K562 (cell line): ENCODE measurements at regions not wholly inside any gene's neighbourhood (a gene's known extent, or its start where the extent isn't known, plus 50 kb on each side); places are given as distances from the start of the nearest gene placed in this dataset.

Experiments
- ATAC-seq: fragments of 200-7000 bp; cut with Tn5 transposase; 3 replicates; pipeline ENCODE4 v1.9.1; 2020; ENCODE audit warnings: moderate library complexity
- BruUV-seq: library from RNA; stranded (reverse); fragments of 400-500 nt; replicated peaks from 2 replicates; lab custom pipeline; 2021; lab: Mats Ljungman, UMichigan
- CTCF ChIA-PET: fragments of 300-600 bp; formaldehyde crosslinking; extraction: SDS; loops from one replicate; lab custom pipeline; 2021; ENCODE audit warnings: low intra/inter-chr PET ratio; lab: Yijun Ruan, JAX
- POLR2A ChIA-PET: fragments of 300-600, 350-650 bp; sonication (Branson Sonifier 250); formaldehyde crosslinking; extraction: SDS; loops from one replicate; lab custom pipeline; 2021; ENCODE audit warnings: antibody characterized with exemption, inconsistent platforms; lab: Yijun Ruan, JAX
- DNase-seq, 4 experiments: peaks; one replicate each; pipeline versions ENCODE4 v3.0.0 to v3.0.0-alpha.2; 2011 to 2018; ENCODE audit warnings: low spot score in 3 of 4, mixed read lengths in 3 of 4; ENCODE audit errors: extremely low read depth in 1 of 4
- FAIRE-seq: peaks from 2 replicates; lab custom pipeline; 2011; peaks lifted over from hg19 to GRCh38; lab: Jason Lieb, UNC
- H2AFZ ChIP-seq: 2 replicates; pipeline ENCODE4 v1.6.0; 2011; ENCODE audit warnings: low read depth, low read length, control low read depth, inconsistent platforms
- H3K27ac ChIP-seq: fragments of 200-600 bp; 3 replicates; pipeline ENCODE4 v1.8.0; 2011; ENCODE audit warnings: low read depth, mild to moderate bottlenecking, control low read depth, inconsistent platforms, low read length, moderate library complexity, mixed read lengths; ENCODE audit errors: extremely low read depth
- H3K27me3 ChIP-seq, 2 experiments: fragments of 300-600 bp in 1 of 2; 2 replicates in 1 of 2; 3 replicates in 1 of 2; pipeline versions ENCODE4 v1.6.0 to v1.8.0; 2011; ENCODE audit warnings: inconsistent platforms in 2 of 2, low read length in 2 of 2, mild to moderate bottlenecking in 1 of 2, mixed read lengths in 1 of 2, moderate library complexity in 1 of 2; ENCODE audit not compliant: control insufficient read depth in 2 of 2, insufficient read depth in 2 of 2
- H3K36me3 ChIP-seq: fragments of 300-600 bp; 3 replicates; pipeline ENCODE4 v1.8.0; 2011; ENCODE audit warnings: mild to moderate bottlenecking, low read length, inconsistent platforms; ENCODE audit not compliant: control insufficient read depth, insufficient read depth
- H3K4me1 ChIP-seq, 2 experiments: fragments of 200-600 bp in 1 of 2; replicated peaks in 1 of 2; 2 replicates in 1 of 2; 3 replicates in 1 of 2; pipeline versions ENCODE4 v1.5.1 to v1.8.0; 2011; ENCODE audit warnings: inconsistent platforms in 2 of 2, low read length in 2 of 2, mild to moderate bottlenecking in 1 of 2, mixed read lengths in 1 of 2, moderate library complexity in 1 of 2; ENCODE audit not compliant: control insufficient read depth in 2 of 2, insufficient read depth in 2 of 2
- H3K4me2 ChIP-seq: 2 replicates; pipeline ENCODE4 v1.6.1; 2011; ENCODE audit warnings: low read length, control low read depth, inconsistent platforms, mixed read lengths; ENCODE audit not compliant: insufficient read depth
- H3K4me3 ChIP-seq: fragments of 200-600 bp; sonication (generic), shearing (Covaris generic); 2 replicates; pipeline ENCODE4 v1.5.1; 2016; ENCODE audit warnings: control low read depth, inconsistent platforms
- H3K79me2 ChIP-seq: fragments of 200-600 bp; 3 replicates; pipeline ENCODE4 v1.8.0; 2011; ENCODE audit warnings: low read length, inconsistent platforms; ENCODE audit not compliant: control insufficient read depth, insufficient read depth
- H3K9ac ChIP-seq, 2 experiments: 2 replicates each; pipeline versions ENCODE4 v1.6.0 to v1.6.1; 2011; ENCODE audit warnings: low read depth in 2 of 2, low read length in 2 of 2, control low read depth in 1 of 2, inconsistent platforms in 1 of 2, mild to moderate bottlenecking in 1 of 2, mixed read lengths in 1 of 2; ENCODE audit not compliant: insufficient read depth in 1 of 2
- H3K9me1 ChIP-seq: one replicate; pipeline ENCODE4 v1.6.0; 2011; ENCODE audit warnings: inconsistent platforms, mild to moderate bottlenecking, low read length, moderate library complexity; ENCODE audit not compliant: control insufficient read depth, insufficient read depth
- H3K9me3 ChIP-seq: replicated peaks from 2 replicates; pipeline ENCODE4 v1.5.1; 2011; ENCODE audit warnings: low read depth, low read length, inconsistent platforms; ENCODE audit not compliant: control insufficient read depth, insufficient read depth
- H4K20me1 ChIP-seq: replicated peaks from 2 replicates; pipeline ENCODE4 v1.6.1; 2011; ENCODE audit warnings: low read length, inconsistent platforms, mixed read lengths; ENCODE audit not compliant: control insufficient read depth, insufficient read depth
- BMI1 ChIP-seq: fragments of 150-350 bp; IDR thresholded peaks from 2 replicates; pipeline ENCODE4 v1.6.1; 2014; ENCODE audit warnings: low read length
- CTCF ChIP-seq, 3 experiments: IDR thresholded peaks in 2 of 3; conservative IDR thresholded peaks in 1 of 3; 2 replicates each; pipeline ENCODE4 v1.5.1; 2011 to 2012; ENCODE audit warnings: low read length in 3 of 3, mild to moderate bottlenecking in 3 of 3, control low read depth in 2 of 3, improper control_type of control experiment in 1 of 3, inconsistent platforms in 1 of 3, low read depth in 1 of 3, mixed read lengths in 1 of 3, moderate library complexity in 1 of 3; ENCODE audit not compliant: insufficient read depth in 2 of 3
- EHMT2 ChIP-seq: fragments of 450-650 bp; IDR thresholded peaks from 2 replicates; pipeline ENCODE4 v1.6.1; 2018; ENCODE audit warnings: antibody characterized with exemption
- PHB2 ChIP-seq: fragments of 450-650 bp; IDR thresholded peaks from 2 replicates; pipeline ENCODE4 v1.6.1; 2017; ENCODE audit warnings: low read depth
- SAFB2 ChIP-seq: fragments of 200-400 bp; formaldehyde crosslinking; IDR thresholded peaks from 2 replicates; pipeline ENCODE4 v1.6.1; 2018; ENCODE audit warnings: borderline replicate concordance, low read length, low read depth, moderate library complexity; ENCODE audit not compliant: severe bottlenecking
- YY1 ChIP-seq, 3 experiments: IDR thresholded peaks; 2 replicates each; pipeline ENCODE4 v1.6.1; 2011; ENCODE audit warnings: low read length in 2 of 3, mild to moderate bottlenecking in 2 of 3, moderate library complexity in 2 of 3, borderline replicate concordance in 1 of 3, control low read depth in 1 of 3, low read depth in 1 of 3; ENCODE audit not compliant: insufficient read depth in 3 of 3, insufficient replicate concordance in 2 of 3, control insufficient read depth in 1 of 3, insufficient read length in 1 of 3; ENCODE audit errors: extremely low read depth in 1 of 3
- ZBTB33 ChIP-seq: sonication (generic); formaldehyde crosslinking; IDR thresholded peaks from 2 replicates; pipeline ENCODE4 v1.8.1; 2023; ENCODE audit warnings: mild to moderate bottlenecking, missing genetic modification reagents
- ZBTB43 ChIP-seq: sonication (generic); formaldehyde crosslinking; IDR thresholded peaks from 2 replicates; pipeline ENCODE4 v1.8.0; 2023; ENCODE audit warnings: mild to moderate bottlenecking, missing genetic modification reagents
- whole genome bisulfite sequencing: fragments of 100-300 bp; shearing (Covaris generic); methylation state at CpG from one replicate; pipeline ENCODE4 v1.1.6; 2016; ENCODE audit warnings: low coverage, mixed read lengths; ENCODE audit not compliant: insufficient coverage; ENCODE audit errors: missing lambda C conversion rate; 5-methylcytosine and 5-hydroxymethylcytosine counted together
- in situ Hi-C: fragments of 300-500 bp; cut with MboI; formaldehyde crosslinking; loops from 4 replicates; pipeline ENCODE4 v1.15.0; 2018; ENCODE audit warnings: inconsistent platforms, mixed read lengths
- intact Hi-C: fragments of 100-400 bp; cut with micrococcal nuclease; formaldehyde crosslinking; loops from 2 replicates; pipeline ENCODE4 v1.14.2; 2022

GRCh38 chr3:182006431-182006830 lies 294.7 kb downstream of the SOX2 start:
- in situ Hi-C loops: no loop called here
- no TSS peak for BruUV-seq
- FAIRE-seq: no peak

More at GRCh38 chr3:182006431-182006830, 294.7 kb downstream of the SOX2 start:
- H3K4me1 ChIP-seq: no peaks in the 10 kb centered on the region; a peak in 1 of 5 replicates
- no peaks in the 10 kb centered on the region for H3K27me3 ChIP-seq
- H3K79me2 ChIP-seq: no peaks in the 10 kb centered on the region
- no peak overlapping the region for H2AFZ ChIP-seq
- intact Hi-C loops: no loop called here
- no peak for TF ChIP-seq EHMT2
- TF ChIP-seq CTCF (IDR thresholded peaks at IDR 0.05 in 2 of 3, conservative IDR thresholded peaks at IDR 0.05 in 1 of 3; ENCODE audit: insufficient read depth in 2 of 3, low read depth in 1 of 3, low read length in 3 of 3): no peak
- TF ChIP-seq PHB2: no peak
- no peak for TF ChIP-seq ZBTB43 (CRISPR knock-in tag)
- TF ChIP-seq ZBTB33: no peak
- no peak for TF ChIP-seq SAFB2
- no peak for TF ChIP-seq YY1 (IDR thresholded peaks at IDR 0.05; ENCODE audit: borderline replicate concordance in 1 of 3, control insufficient read depth in 1 of 3, extremely low read depth in 1 of 3, insufficient read depth in 3 of 3, insufficient read length in 1 of 3, insufficient replicate concordance in 2 of 3, low read depth in 1 of 3, low read length in 2 of 3)
- no peak for TF ChIP-seq BMI1
- no peak overlapping the region for H3K4me3 ChIP-seq
- no peaks in the 10 kb centered on the region for H3K36me3 ChIP-seq
- no peak overlapping the region for H3K4me2 ChIP-seq
- H4K20me1 ChIP-seq: no peaks in the 10 kb centered on the region
- H3K27ac ChIP-seq: no peak overlapping the region
- H3K9me1 ChIP-seq: no peaks in the 10 kb centered on the region
- no peak overlapping the region for H3K9ac ChIP-seq
- ATAC-seq (no peak), DNase-seq (no peak)
- CTCF ChIA-PET: no interaction called here
- POLR2A ChIA-PET: no interaction called here
- WGBS: 0% methylated on average over 4 of the region's 4 CpGs
- H3K9me3 ChIP-seq: no peaks in the 10 kb centered on the region
